GM23338 (cell line): ENCODE measurements at regions not wholly inside any gene's neighbourhood (a gene's known extent, or its start where the extent isn't known, plus 50 kb on each side); places are given as distances from the start of the nearest gene placed in this dataset.

Source experiments
- CREB1 ChIP-seq: fragments of 250-450 bp; sonication (Bioruptor Pico); IDR thresholded peaks from 2 replicates; pipeline ENCODE4 v1.5.0; 2020; ENCODE audit warnings: low read depth, mild to moderate bottlenecking, moderate library complexity
- EZH2 ChIP-seq: fragments of 200-600 bp; sonication (generic); IDR thresholded peaks from one replicate; pipeline ENCODE4 v1.8.0; 2017; ENCODE audit warnings: antibody characterized with exemption, mild to moderate bottlenecking, low read depth; ENCODE audit not compliant: unreplicated experiment
- EZH2phosphoT487 ChIP-seq: fragments of 200-600 bp; sonication (generic); IDR thresholded peaks from one replicate; pipeline ENCODE4 v1.8.1; 2018; ENCODE audit warnings: antibody characterized with exemption; ENCODE audit not compliant: unreplicated experiment
- JUNB ChIP-seq: IDR thresholded peaks from one replicate; pipeline ENCODE4 v1.6.1; 2016; ENCODE audit warnings: antibody characterized with exemption; ENCODE audit not compliant: unreplicated experiment
- POLR2AphosphoS5 ChIP-seq: IDR thresholded peaks from 2 replicates; pipeline ENCODE4 v1.6.1; 2016; ENCODE audit warnings: antibody characterized with exemption, low read depth
- TF ChIP-seq, protein P1 (sequence below), 2 experiments: fragments of 200-600 bp in 1 of 2; sonication (generic) in 1 of 2; conservative IDR thresholded peaks; 2 replicates each; pipeline versions ENCODE4 v1.5.1 to v1.6.1; 2016 to 2017; ENCODE audit warnings: antibody characterized with exemption in 2 of 2, low read depth in 2 of 2, mild to moderate bottlenecking in 2 of 2, moderate library complexity in 1 of 2
- TF ChIP-seq, protein P2 (sequence below): fragments of 250-450 bp; sonication (Bioruptor Pico); IDR thresholded peaks from 2 replicates; pipeline ENCODE4 v1.5.0; 2020; ENCODE audit warnings: mild to moderate bottlenecking, moderate library complexity
- TF ChIP-seq, protein P3 (sequence below): IDR thresholded peaks from one replicate; pipeline ENCODE4 v1.6.1; 2018; ENCODE audit warnings: antibody characterized with exemption; ENCODE audit not compliant: unreplicated experiment

DNA sequence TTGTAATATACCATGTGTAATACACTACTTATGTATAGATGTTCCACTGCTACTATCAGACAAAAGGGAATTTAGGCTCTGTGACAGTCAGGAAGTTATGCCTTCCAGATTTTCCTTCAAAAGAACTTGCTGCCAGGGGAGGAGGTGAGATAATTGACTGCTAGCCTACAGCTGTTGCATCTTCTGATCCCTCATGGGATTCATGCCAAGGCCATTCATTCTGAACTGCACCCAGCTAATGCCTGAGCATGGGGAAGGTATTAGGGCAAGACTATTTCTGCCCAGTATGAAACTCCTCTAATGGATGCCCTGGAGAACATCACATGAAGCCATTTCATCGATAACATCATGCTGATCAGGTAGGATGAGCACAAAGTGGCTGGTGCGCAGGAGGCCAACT is 746.5 kb upstream of the ZNF608 start:
- TF ChIP-seq, protein P1, sequence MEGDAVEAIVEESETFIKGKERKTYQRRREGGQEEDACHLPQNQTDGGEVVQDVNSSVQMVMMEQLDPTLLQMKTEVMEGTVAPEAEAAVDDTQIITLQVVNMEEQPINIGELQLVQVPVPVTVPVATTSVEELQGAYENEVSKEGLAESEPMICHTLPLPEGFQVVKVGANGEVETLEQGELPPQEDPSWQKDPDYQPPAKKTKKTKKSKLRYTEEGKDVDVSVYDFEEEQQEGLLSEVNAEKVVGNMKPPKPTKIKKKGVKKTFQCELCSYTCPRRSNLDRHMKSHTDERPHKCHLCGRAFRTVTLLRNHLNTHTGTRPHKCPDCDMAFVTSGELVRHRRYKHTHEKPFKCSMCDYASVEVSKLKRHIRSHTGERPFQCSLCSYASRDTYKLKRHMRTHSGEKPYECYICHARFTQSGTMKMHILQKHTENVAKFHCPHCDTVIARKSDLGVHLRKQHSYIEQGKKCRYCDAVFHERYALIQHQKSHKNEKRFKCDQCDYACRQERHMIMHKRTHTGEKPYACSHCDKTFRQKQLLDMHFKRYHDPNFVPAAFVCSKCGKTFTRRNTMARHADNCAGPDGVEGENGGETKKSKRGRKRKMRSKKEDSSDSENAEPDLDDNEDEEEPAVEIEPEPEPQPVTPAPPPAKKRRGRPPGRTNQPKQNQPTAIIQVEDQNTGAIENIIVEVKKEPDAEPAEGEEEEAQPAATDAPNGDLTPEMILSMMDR (conservative IDR thresholded peaks at IDR 0.05; ENCODE audit: low read depth in 2 of 2) = no peak
- TF ChIP-seq CREB1 (no peak), POLR2AphosphoS5 (no peak), EZH2phosphoT487 (no peak), EZH2 (no peak), JUNB (no peak)
- TF ChIP-seq, protein P2, sequence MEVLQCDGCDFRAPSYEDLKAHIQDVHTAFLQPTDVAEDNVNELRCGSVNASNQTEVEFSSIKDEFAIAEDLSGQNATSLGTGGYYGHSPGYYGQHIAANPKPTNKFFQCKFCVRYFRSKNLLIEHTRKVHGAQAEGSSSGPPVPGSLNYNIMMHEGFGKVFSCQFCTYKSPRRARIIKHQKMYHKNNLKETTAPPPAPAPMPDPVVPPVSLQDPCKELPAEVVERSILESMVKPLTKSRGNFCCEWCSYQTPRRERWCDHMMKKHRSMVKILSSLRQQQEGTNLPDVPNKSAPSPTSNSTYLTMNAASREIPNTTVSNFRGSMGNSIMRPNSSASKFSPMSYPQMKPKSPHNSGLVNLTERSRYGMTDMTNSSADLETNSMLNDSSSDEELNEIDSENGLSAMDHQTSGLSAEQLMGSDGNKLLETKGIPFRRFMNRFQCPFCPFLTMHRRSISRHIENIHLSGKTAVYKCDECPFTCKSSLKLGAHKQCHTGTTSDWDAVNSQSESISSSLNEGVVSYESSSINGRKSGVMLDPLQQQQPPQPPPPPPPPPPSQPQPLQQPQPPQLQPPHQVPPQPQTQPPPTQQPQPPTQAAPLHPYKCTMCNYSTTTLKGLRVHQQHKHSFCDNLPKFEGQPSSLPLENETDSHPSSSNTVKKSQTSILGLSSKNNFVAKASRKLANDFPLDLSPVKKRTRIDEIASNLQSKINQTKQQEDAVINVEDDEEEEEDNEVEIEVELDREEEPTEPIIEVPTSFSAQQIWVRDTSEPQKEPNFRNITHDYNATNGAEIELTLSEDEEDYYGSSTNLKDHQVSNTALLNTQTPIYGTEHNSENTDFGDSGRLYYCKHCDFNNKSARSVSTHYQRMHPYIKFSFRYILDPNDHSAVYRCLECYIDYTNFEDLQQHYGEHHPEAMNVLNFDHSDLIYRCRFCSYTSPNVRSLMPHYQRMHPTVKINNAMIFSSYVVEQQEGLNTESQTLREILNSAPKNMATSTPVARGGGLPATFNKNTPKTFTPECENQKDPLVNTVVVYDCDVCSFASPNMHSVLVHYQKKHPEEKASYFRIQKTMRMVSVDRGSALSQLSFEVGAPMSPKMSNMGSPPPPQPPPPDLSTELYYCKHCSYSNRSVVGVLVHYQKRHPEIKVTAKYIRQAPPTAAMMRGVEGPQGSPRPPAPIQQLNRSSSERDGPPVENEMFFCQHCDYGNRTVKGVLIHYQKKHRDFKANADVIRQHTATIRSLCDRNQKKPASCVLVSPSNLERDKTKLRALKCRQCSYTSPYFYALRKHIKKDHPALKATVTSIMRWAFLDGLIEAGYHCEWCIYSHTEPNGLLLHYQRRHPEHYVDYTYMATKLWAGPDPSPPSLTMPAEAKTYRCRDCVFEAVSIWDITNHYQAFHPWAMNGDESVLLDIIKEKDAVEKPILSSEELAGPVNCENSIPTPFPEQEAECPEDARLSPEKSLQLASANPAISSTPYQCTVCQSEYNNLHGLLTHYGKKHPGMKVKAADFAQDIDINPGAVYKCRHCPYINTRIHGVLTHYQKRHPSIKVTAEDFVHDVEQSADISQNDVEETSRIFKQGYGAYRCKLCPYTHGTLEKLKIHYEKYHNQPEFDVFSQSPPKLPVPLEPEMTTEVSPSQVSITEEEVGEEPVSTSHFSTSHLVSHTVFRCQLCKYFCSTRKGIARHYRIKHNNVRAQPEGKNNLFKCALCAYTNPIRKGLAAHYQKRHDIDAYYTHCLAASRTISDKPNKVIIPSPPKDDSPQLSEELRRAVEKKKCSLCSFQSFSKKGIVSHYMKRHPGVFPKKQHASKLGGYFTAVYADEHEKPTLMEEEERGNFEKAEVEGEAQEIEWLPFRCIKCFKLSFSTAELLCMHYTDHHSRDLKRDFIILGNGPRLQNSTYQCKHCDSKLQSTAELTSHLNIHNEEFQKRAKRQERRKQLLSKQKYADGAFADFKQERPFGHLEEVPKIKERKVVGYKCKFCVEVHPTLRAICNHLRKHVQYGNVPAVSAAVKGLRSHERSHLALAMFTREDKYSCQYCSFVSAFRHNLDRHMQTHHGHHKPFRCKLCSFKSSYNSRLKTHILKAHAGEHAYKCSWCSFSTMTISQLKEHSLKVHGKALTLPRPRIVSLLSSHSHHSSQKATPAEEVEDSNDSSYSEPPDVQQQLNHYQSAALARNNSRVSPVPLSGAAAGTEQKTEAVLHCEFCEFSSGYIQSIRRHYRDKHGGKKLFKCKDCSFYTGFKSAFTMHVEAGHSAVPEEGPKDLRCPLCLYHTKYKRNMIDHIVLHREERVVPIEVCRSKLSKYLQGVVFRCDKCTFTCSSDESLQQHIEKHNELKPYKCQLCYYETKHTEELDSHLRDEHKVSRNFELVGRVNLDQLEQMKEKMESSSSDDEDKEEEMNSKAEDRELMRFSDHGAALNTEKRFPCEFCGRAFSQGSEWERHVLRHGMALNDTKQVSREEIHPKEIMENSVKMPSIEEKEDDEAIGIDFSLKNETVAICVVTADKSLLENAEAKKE (CRISPR knock-in tag) = no peak
- TF ChIP-seq, protein P3, sequence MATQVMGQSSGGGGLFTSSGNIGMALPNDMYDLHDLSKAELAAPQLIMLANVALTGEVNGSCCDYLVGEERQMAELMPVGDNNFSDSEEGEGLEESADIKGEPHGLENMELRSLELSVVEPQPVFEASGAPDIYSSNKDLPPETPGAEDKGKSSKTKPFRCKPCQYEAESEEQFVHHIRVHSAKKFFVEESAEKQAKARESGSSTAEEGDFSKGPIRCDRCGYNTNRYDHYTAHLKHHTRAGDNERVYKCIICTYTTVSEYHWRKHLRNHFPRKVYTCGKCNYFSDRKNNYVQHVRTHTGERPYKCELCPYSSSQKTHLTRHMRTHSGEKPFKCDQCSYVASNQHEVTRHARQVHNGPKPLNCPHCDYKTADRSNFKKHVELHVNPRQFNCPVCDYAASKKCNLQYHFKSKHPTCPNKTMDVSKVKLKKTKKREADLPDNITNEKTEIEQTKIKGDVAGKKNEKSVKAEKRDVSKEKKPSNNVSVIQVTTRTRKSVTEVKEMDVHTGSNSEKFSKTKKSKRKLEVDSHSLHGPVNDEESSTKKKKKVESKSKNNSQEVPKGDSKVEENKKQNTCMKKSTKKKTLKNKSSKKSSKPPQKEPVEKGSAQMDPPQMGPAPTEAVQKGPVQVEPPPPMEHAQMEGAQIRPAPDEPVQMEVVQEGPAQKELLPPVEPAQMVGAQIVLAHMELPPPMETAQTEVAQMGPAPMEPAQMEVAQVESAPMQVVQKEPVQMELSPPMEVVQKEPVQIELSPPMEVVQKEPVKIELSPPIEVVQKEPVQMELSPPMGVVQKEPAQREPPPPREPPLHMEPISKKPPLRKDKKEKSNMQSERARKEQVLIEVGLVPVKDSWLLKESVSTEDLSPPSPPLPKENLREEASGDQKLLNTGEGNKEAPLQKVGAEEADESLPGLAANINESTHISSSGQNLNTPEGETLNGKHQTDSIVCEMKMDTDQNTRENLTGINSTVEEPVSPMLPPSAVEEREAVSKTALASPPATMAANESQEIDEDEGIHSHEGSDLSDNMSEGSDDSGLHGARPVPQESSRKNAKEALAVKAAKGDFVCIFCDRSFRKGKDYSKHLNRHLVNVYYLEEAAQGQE = no peak
